ENCODE measurements at regions not wholly inside any gene's neighbourhood (a gene's known extent, or its start where the extent isn't known, plus 50 kb on each side); places are given as distances from the start of the nearest gene placed in this dataset.

GRCh38 chr22:47371263-47372090 lies 609.0 kb downstream of the TBC1D22A start:
- Mint-ChIP-seq H3K27ac (peak overlapping the region in 1 of 2 donors; percentile 20), H3K9me3 (no peaks in the 10 kb centered on the region), H3K4me1 (no peaks in the 10 kb centered on the region), H3K4me3 (no peak overlapping the region), H3K27me3 (peaks cover 29% of the 10 kb centered on the region)
- no peak for DNase-seq
- no peak for ATAC-seq

GRCh38 chr22:47370448-47371262 lies 608.2 kb downstream of the TBC1D22A start:
- H3K9me3 Mint-ChIP-seq, result no peaks in the 10 kb centered on the region
- ATAC-seq (no peak), DNase-seq (no peak)
- no peaks in the 10 kb centered on the region for H3K4me1 Mint-ChIP-seq
- peaks cover 34% of the 10 kb centered on the region for H3K27me3 Mint-ChIP-seq
- no peak overlapping the region for H3K4me3 Mint-ChIP-seq
- no peak overlapping the region for H3K27ac Mint-ChIP-seq

GRCh38 chr22:47369431-47370015 lies 607.1 kb downstream of the TBC1D22A start:
- peaks cover 0 to 1% of the 10 kb centered on the region in 2 donors for H3K9me3 Mint-ChIP-seq
- H3K4me3 Mint-ChIP-seq, result no peak overlapping the region
- no peaks in the 10 kb centered on the region for H3K4me1 Mint-ChIP-seq
- ATAC-seq (no peak), DNase-seq (no peak)
- no peak overlapping the region for H3K27ac Mint-ChIP-seq
- H3K27me3 Mint-ChIP-seq, result peaks cover 34% of the 10 kb centered on the region

- Mint-ChIP-seq H3K27me3 (peaks cover 34% of the 10 kb centered on the region), H3K4me3 (no peak overlapping the region), H3K27ac (no peak overlapping the region), H3K9me3 (peaks cover 0 to 6% of the 10 kb centered on the region in 2 donors), H3K4me1 (no peaks in the 10 kb centered on the region)
- DNase-seq (no peak), ATAC-seq (no peak)
Measured at GRCh38 chr22:47369020-47369419, 606.6 kb downstream of the TBC1D22A start.

DNA sequence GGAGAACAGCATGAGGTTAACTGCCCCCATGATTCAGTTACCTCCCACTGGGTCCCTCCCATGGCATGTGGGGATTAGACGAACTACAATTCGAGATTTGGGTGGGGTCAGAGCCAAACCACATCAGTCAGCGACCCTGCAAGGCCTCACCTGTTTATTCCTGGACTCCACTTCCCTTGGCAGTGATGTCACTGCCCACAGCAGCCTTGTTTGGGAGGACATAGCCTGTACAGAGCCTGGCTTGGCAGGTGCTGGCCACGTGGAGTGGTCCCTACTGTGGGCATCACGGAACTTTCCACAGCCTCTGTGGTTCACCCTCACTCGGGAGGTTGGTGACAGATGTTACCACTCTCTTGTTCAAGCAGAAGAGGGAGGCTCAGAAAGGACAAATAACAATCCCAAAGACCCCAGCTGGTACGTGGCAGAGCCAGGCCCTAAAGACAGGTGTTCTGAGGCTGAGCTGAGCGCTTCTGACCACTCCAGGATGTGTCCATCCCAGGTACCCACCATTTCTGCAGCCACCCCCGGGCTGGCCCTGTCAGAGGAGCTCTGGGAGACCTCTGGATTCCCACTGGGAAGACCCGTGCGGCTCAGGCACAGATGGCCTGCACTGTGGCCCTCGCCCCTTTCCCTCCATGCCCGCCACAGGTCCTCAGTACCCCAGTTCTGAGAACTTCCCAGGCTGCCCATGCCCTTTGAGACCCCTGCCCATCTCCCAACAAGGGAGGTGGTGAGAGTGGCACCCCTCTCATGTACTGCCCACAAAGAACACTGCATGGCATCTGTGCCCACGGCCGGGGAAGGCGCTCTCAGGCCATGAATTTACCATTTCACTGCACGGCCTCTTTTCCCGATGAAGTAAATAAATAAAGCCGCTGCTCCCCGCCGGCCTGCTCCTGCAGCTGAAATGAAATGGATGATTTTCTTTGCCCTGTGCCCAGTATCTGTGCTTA lies 605.8 kb downstream of the TBC1D22A start:
- Mint-ChIP-seq H3K27ac (no peak overlapping the region), H3K4me1 (no peaks in the 10 kb centered on the region), H3K27me3 (peaks cover 34% of the 10 kb centered on the region), H3K9me3 (peaks cover 0 to 9% of the 10 kb centered on the region in 2 donors), H3K4me3 (no peak overlapping the region)
- DNase-seq (no peak), ATAC-seq (no peak)

- DNase-seq (no peak), ATAC-seq (no peak)
- peaks cover 4 to 9% of the 10 kb centered on the region in 2 donors for H3K9me3 Mint-ChIP-seq
- peaks cover 34% of the 10 kb centered on the region for H3K27me3 Mint-ChIP-seq
- peak overlapping the region in 1 of 2 donors; percentile 88 for H3K27ac Mint-ChIP-seq
- H3K4me1 Mint-ChIP-seq, result no peaks in the 10 kb centered on the region
- H3K4me3 Mint-ChIP-seq, result no peak overlapping the region
Measured at GRCh38 chr22:47367107-47367690, 604.7 kb downstream of the TBC1D22A start.

DNA sequence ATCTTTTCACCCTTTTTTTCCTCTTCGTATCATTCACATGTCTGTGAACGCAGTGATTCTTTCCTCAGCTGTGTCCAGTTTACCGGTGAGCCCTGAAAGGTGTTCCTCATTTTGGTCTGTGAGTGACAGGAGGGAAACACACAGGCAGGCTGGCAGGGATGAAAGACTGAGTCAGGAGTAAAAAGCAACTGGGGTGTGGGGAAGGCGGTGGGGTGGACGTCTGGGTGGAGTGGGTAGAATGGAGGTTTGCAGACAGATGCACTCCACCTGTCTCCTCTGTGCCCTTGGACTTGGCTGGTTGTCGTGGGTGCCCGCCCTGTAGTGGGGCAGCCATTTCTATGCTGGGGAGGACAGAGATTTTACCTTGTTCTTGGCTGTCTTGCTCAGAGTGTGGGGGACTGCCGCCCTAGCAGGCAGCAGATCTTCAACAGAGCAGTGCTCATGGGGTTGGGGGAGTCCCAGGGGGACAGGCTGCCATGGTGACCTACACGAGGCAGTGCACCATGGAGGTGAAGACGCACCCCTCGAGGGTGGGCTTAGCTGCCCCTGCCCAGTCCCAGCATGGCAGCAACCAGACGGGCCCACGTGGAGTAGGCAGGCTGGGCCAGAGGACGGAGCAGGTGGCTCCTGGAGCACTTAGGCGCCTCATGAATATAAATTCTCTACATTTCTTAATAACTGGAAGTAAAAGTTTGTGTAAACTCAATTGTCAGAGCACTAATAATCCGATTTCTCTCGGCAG lies 603.7 kb downstream of the TBC1D22A start:
- H3K27me3 Mint-ChIP-seq, result peaks cover 29% of the 10 kb centered on the region
- H3K9me3 Mint-ChIP-seq, result peaks cover 4 to 9% of the 10 kb centered on the region in 2 donors
- DNase-seq (no peak), ATAC-seq (no peak)
- no peak overlapping the region for H3K4me3 Mint-ChIP-seq
- no peak overlapping the region for H3K27ac Mint-ChIP-seq
- H3K4me1 Mint-ChIP-seq, result no peaks in the 10 kb centered on the region

DNA sequence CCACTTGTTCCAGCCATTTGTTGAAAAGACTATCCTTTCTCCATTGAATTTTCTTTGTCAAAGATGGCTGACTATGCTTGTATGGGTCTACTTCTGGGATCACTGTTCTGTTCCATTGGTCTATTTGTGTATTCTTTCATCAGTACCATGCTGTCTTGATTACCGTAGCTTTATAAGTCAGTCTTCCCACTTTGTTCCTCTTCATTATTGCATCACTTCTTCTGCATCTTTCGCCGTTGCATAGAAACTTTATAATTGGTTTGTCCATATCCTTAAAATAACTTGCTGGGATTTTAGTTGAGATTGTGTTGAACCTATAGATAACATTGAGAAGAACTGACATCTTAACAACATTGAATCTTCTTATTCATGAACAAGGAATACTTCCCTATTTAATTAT lies 598.8 kb downstream of the TBC1D22A start:
- ATAC-seq (no peak), DNase-seq (no peak)
- Mint-ChIP-seq H3K9me3 (peaks cover 4 to 9% of the 10 kb centered on the region in 2 donors), H3K27ac (no peak overlapping the region), H3K27me3 (peaks cover 3% of the 10 kb centered on the region), H3K4me3 (no peak overlapping the region), H3K4me1 (no peaks in the 10 kb centered on the region)

DNA sequence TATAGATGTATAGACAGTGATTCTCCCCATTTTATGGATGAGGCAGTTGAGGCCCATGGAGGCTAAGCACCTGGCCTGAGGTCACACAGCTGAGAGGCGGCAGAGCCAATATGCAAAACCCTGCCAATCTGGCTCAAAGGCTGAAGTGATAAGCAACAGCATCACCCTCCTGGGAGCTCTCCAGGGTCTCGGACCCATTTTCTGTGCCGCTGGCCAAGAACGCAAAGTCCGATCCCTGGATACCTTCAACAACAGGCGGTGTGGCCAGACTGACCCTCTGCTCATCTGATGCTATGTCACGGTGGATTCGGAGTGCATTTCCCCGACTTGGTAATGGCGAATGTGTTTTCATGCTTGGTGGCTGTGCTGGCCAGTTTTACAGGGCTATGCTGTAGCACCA lies 595.0 kb downstream of the TBC1D22A start:
- peaks cover 0 to 2% of the 10 kb centered on the region in 2 donors for H3K9me3 Mint-ChIP-seq
- peaks cover 6% of the 10 kb centered on the region for H3K27me3 Mint-ChIP-seq
- no peak overlapping the region for H3K27ac Mint-ChIP-seq
- no peak overlapping the region for H3K4me3 Mint-ChIP-seq
- DNase-seq (no peak), ATAC-seq (no peak)
- no peaks in the 10 kb centered on the region for H3K4me1 Mint-ChIP-seq

- H3K9me3 Mint-ChIP-seq, result peaks cover 0 to under 1% of the 10 kb centered on the region in 2 donors
- no peak for ATAC-seq
Measured at GRCh38 chr22:47357086-47357485, 594.6 kb downstream of the TBC1D22A start.

GRCh38 chr22:47356511-47357011 lies 594.1 kb downstream of the TBC1D22A start:
- peaks cover 0 to 6% of the 10 kb centered on the region in 2 donors for H3K9me3 Mint-ChIP-seq
- H3K4me3 Mint-ChIP-seq, result no peak overlapping the region
- no peak for DNase-seq
- H3K4me1 Mint-ChIP-seq, result no peaks in the 10 kb centered on the region
- ATAC-seq, result no peak
- peaks cover 13% of the 10 kb centered on the region for H3K27me3 Mint-ChIP-seq
- peak overlapping the region in 1 of 2 donors; percentile 68 for H3K27ac Mint-ChIP-seq

More at GRCh38 chr22:47357086-47357485, 594.6 kb downstream of the TBC1D22A start:
- Mint-ChIP-seq H3K4me3 (no peak overlapping the region), H3K4me1 (no peaks in the 10 kb centered on the region), H3K27me3 (peaks cover 8% of the 10 kb centered on the region), H3K27ac (no peak overlapping the region)
- DNase-seq, result no peak

DNA sequence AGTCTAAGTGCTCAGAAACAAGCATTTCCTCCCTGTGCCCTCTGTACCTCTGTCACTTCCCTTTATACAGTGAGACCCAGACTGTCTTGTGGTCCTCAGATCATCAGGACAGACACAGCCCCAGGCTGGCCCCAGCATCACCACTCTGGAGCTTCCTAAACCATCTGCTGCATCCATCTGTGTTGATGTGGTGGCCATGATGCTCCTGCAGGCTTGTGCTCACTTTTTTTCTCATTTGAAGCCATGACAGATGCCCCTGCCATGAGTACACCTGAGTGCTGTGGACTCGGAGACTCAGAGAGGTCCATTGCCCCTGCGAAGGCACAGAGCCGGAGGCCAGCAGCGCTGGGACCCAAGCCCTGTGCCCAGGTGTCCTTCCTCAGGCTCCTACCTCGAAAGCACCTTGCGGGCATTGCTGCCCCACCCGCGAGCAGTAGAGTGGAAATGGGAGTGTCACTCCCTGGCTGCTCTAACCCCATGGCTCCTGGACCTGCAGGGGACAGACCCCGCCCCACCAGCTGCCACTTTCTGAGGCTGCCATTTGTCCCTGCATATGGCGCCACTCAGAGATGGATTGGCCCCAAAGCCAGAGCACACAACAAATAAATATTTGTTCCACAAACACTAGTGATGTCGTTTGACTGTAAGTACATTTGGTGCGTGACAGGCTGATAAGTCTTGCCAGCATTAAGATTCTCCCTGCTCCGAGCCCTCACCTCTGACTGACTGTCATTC lies 593.5 kb downstream of the TBC1D22A start:
- peaks cover 0 to 11% of the 10 kb centered on the region in 2 donors for H3K9me3 Mint-ChIP-seq
- ATAC-seq (no peak), DNase-seq (no peak)
- no peak overlapping the region for H3K4me3 Mint-ChIP-seq
- H3K4me1 Mint-ChIP-seq, result no peaks in the 10 kb centered on the region
- H3K27me3 Mint-ChIP-seq, result peaks cover 17% of the 10 kb centered on the region
- peak overlapping the region in 1 of 2 donors; percentile 68 for H3K27ac Mint-ChIP-seq

DNA sequence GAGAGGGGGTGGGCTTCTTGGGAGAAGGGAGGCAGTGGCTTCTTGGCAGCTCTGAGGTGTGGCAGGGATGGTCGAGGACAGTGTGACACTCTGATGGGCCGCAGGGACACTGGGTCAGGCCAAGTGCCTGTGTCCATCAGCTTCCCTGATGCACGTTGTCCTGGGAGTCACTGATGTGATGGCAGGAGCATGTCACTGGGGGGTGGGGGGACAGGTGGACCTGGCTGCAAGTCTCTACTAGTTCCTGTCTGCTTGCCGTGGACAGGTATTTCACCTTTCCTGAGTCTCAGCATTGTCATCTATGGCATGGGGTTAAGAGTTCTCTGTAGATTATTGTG lies 592.9 kb downstream of the TBC1D22A start:
- no peaks in the 10 kb centered on the region for H3K4me1 Mint-ChIP-seq
- H3K27ac Mint-ChIP-seq, result no peak overlapping the region
- H3K9me3 Mint-ChIP-seq, result peaks cover 0 to 11% of the 10 kb centered on the region in 2 donors
- ATAC-seq (no peak), DNase-seq (no peak)
- no peak overlapping the region for H3K4me3 Mint-ChIP-seq
- peaks cover 17% of the 10 kb centered on the region for H3K27me3 Mint-ChIP-seq

All from stimulated activated naive CD8-positive, alpha-beta T cell treated with anti-CD3 and anti-CD28 coated beads, Interleukin-15, amount 100 ng/mL, for 72 hours (primary cell).